GM19397 (cell line): ENCODE measurements at regions not wholly inside any gene's neighbourhood (a gene's known extent, or its start where the extent isn't known, plus 50 kb on each side); places are given as distances from the start of the nearest gene placed in this dataset.
"Not testable (repeated sequence)": the region's sequence is repeated elsewhere in the genome, so short reads cannot be mapped to it uniquely, and the experiment has no call there.

Source experiments
- ATAC-seq: cut with Tn5 transposase; IDR thresholded peaks from one replicate; pipeline ENCODE4 v1.9.1; 2021; ENCODE audit warnings: mild to moderate bottlenecking, moderate library complexity; ENCODE audit not compliant: unreplicated experiment

- ATAC-seq = not testable (repeated sequence)
These were observed 349.6 kb downstream of the PRL start for GRCh38 chr6:21947227-21947626.

GRCh38 chr6:21947731-21948386, 349.0 kb downstream of the PRL start:
- no peak for ATAC-seq

GRCh38 chr6:21949211-21949801, 347.5 kb downstream of the PRL start:
- no peak for ATAC-seq

- no peak for ATAC-seq
These were observed 344.5 kb downstream of the PRL start for GRCh38 chr6:21952367-21952766.

- no peak for ATAC-seq
These were observed 342.7 kb downstream of the PRL start for GRCh38 chr6:21953831-21954801.

GRCh38 chr6:21955053-21955595, 341.7 kb downstream of the PRL start:
- no peak for ATAC-seq

GRCh38 chr6:21955951-21956350, 340.9 kb downstream of the PRL start:
- no peak for ATAC-seq

- ATAC-seq = no peak
These were observed 338.4 kb downstream of the PRL start for GRCh38 chr6:21958428-21958827.

- ATAC-seq = no peak
These were observed 335.6 kb downstream of the PRL start for GRCh38 chr6:21961226-21961625.

- no peak for ATAC-seq
These were observed 331.8 kb downstream of the PRL start for GRCh38 chr6:21965016-21965415.

GRCh38 chr6:21965953-21966539, 330.8 kb downstream of the PRL start:
- ATAC-seq = no peak

- ATAC-seq = no peak
These were observed 329.5 kb downstream of the PRL start for GRCh38 chr6:21967056-21967974.

GRCh38 chr6:21968411-21968810, 328.4 kb downstream of the PRL start:
- no peak for ATAC-seq

- no peak for ATAC-seq
These were observed 327.6 kb downstream of the PRL start for GRCh38 chr6:21969192-21969591.

- no peak for ATAC-seq
These were observed 326.1 kb downstream of the PRL start for GRCh38 chr6:21970569-21971300.

- no peak for ATAC-seq
These were observed 325.3 kb downstream of the PRL start for GRCh38 chr6:21971541-21971940.

GRCh38 chr6:21972516-21972915, 324.3 kb downstream of the PRL start:
- ATAC-seq = no peak

- no peak for ATAC-seq
These were observed 319.5 kb downstream of the PRL start for GRCh38 chr6:21977346-21977745.

- no peak for ATAC-seq
These were observed 315.5 kb downstream of the PRL start for GRCh38 chr6:21981235-21981833.
